NCI-H2171 treated with DMSO at 0.1 percent for 48 hours (cell line): ENCODE measurements at regions not wholly inside any gene's neighbourhood (a gene's known extent, or its start where the extent isn't known, plus 50 kb on each side); places are given as distances from the start of the nearest gene placed in this dataset.
A peak's percentile ranks its signal among the peaks of the same experiment; 100 is the strongest.
"Not testable (repeated sequence)": the region's sequence is repeated elsewhere in the genome, so short reads cannot be mapped to it uniquely, and the experiment has no call there.

Source experiments
- DNase-seq: peaks from one replicate; lab custom pipeline; 2025; lab: John Stamatoyannopoulos, UW

- no peak for DNase-seq
Measured at GRCh38 chr5:74402553-74402952, 238.0 kb downstream of the ENC1 start.

- no peak for DNase-seq
Measured at GRCh38 chr5:74401946-74402320, 238.6 kb downstream of the ENC1 start.

DNA sequence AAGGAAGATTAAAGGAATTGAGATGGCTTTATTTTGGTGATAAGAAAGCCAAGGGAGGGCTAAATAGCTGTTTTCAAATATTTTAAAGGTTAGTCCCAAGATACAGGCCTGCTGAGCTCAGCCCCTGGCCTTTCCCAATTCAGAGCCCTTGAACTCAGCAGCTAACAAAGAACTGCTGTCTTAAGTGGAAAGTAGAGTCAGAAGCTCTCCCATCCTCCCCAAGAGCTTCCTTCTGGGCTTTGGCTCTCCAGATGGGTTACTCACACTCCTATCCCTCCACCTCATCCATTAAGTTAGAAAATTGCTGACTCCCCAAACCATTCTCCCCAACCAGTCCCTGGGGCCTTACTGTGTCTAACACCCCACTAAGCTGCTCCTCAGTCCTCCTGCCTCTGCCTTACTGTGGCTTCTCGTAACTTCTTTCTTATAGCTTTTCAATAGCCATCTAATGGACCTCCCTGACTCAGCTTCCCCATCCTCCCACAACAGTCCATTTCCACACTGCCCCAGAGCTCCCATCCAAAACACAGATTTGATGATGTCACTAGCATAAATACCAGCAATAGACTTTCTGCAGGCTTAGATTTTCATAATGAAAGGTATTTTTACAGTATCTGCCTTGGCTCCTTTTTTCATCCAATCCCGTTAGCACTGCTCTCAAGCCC lies 239.1 kb downstream of the ENC1 start:
- no peak for DNase-seq

DNA sequence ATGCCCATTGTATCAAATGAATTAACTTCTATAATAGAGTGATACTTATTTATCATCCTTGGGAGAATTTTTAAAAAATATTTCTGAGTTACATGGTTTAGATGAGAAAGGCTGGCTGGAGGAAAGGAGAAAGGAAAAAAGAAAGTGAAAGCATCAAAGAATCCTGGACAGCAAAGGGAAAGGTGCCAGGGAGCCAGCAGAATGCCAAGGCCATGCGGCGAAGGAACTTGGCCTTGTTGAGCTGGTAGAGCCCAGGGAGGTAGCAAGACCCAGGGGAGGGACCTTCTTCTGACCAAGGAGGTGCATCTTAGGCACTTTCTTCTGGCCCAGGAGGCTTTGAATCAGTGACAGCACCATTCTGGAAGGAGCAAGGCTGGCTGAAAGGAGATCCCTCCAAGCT lies 240.5 kb downstream of the ENC1 start:
- no peak for DNase-seq

DNA sequence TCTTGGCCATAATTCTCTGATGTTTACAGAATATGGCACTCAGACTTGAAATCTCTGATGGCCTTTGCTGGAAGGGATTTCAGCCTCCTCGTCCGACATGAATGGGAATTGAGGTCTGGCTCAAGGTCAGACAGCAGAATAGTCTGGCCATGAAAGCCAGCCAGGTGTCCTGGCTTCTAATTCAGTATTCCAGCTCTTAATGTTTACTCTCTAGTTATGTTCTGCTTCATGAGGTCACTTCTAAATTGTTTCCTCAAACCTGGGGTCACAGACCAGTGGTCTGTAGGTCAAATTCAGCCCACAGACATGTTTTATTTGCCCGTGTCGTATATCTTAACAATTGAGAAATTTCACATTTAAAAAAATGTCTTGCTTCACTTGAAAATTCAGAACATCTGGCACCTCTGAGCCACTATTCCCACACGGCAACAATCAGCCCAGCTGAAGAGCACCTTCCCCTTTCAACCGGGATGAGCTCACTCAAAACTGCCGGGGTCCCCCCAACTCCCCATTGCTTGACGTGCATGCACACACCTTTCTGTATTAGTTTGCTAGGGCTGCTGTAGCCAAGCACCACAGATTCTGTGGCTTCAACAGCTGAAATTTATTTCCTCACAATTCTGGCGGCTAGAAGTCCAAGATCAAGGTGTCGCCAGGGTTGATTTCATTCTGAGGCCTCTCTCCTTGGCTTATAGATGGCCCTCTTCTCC lies 243.5 kb downstream of the ENC1 start:
- DNase-seq, result peak; percentile 32

DNA sequence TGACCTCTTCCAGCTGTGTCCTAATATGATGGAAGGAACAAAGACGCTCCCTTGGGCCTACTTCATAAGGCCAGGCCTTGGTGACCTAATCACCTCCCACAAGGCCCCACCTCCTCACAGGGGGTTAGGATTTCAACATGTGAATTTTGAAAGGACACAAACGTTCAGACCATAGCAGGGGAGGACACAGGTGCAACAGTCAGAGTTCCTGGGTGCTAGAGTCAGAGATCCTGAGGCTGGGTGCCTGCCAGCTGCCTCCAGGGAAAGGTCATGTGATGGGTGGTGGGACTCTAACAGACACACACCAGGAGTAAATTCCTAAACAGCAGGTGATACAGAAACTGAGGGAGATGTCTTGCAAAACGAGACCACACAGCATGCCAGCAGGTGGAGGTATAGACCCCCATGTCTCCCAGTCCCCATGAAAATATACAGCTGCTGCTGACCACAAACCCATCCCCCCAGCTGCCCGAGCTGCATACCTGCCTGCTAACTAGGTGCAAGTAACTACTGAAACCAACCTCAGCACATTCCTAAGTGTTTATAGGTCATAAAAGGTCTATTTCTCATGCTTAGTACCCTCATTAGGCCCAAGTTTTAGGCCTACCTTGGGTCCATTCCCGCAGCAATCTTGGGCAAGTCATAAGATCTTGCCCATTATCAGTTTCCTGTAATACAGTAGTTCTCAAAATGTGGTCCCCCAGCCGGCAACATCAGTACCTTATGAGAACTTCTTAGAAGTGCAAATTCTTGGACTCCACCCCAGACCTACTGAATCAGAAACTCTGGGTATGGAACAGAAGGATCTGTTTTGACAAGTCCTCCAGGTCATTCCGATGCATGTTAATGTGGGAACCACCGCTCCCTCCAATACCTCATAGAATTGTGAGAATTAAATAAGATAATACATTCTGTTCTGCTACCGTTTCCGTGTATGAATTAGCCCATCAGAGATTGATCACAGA lies 245.3 kb downstream of the ENC1 start:
- no peak for DNase-seq

DNA sequence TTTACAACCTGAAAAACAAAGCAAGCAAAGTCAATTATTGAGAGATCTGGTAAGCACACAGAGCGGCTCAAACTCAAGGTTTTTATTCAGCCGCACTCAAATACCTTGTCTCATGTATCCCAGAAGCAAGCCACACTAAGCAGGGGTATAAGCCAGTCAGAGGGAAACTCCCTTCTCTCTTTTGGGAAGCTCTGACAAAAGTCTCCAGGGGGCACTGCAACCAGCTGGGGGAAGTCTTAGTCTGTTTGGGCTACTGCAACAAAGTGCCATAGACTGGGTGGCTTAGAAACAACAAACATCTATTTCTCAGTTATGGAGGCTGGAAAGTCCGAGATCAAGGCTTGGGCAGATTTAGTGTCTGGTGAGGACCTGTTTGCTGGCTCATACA lies 246.0 kb downstream of the ENC1 start:
- DNase-seq, result no peak

- no peak for DNase-seq
Measured at GRCh38 chr5:74393943-74394342, 246.6 kb downstream of the ENC1 start.

DNA sequence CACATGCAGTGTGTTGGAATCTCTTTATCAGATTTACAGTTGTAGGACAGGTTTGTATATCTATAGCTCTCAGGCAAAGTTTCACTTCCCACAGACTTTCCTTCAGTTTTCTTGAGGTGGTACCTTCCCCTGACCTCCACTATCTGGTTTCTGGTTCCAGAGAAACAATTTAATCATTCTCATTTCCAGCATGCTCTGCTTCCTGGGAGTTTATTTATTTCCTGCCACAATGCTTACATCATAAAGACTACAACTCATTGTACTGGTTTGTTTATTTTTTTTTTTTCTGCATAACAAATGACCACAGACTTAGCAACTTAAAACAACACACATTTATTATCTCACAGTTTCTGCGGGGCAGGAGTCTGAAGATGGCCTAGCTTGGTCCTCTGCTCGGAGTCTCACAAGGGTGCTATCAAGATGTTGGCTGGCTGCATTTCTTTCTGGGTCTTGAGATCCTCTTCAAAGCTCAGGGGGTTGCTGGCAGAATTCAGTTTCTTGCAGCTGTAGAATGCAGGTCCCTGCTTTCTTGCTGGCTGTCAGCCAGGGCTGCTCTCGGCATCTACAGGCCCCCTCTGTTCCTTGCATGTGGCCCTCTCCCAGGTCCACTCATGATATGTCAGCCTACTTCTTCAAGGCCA lies 247.7 kb downstream of the ENC1 start:
- DNase-seq, result no peak

DNA sequence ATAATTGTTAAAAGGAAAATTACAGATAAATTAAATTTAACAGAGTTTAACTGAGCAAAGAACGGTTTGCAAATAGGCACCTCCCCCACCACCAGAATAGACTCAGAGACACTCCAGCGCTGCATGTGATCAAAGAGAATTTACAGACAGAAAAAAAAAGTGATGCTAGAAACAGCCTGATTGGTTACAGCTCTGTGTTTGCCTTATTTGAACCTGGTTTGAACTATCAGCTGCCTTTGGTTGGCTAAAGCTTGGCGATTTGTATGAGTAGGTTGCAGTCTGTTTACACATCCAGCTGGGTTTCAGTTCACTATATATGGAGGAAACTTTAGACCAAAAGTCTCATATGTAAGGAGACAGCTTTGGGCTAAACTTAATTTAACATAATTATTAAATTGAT lies 249.1 kb downstream of the ENC1 start:
- no peak for DNase-seq

- DNase-seq, result no peak
Measured at GRCh38 chr5:74390822-74391221, 249.7 kb downstream of the ENC1 start.

DNA sequence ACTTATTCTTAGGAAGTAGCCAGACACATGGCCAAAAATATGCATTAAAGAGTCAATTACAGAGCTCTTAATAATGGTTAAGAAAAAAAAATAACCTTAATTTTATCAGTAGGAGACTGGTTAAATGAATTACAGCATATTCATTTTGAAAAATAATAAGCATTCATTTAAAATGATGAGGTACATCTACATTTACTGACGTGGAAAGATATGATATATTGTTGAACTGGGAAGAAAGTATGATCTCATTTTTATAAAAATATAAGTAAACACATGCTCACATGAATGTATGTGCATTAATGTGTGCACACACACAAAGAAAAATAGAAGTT lies 250.3 kb downstream of the ENC1 start:
- no peak for DNase-seq

DNA sequence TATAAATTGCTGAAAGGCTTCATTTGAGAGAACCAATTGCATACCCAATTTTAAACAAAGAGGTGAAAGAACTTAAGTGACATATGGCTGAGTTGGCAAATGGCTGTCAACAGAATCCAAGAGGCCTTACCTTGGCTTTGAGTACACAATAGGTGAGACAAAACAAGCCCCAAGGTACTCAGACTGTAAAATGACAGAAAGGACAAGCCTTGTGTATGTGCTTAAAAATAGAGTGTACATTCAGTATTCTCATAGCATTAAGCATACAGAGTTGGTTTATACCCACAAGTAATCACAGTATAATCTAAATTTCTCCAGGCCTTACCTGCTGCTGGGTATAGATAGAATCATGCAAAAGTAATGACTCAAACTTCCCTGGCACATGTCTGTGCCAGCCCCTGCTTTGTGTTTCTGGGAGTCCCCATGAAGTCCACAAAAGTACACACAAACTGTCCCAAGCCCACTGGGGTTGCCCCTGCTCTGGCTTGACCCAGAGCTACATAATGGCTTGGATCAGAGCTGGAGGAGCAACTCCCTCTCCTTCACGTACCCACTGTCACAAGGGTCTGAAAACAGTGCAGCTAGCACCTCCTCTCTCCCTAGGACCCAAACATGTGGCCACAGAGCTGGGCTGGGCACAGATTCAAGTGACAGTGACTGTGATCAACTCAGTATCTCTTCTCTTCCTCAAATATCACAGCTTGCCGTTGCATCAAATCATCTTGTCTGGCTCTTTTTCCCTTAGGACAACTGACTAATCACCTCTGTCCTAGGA lies 250.8 kb downstream of the ENC1 start:
- peak; percentile 7 for DNase-seq

DNA sequence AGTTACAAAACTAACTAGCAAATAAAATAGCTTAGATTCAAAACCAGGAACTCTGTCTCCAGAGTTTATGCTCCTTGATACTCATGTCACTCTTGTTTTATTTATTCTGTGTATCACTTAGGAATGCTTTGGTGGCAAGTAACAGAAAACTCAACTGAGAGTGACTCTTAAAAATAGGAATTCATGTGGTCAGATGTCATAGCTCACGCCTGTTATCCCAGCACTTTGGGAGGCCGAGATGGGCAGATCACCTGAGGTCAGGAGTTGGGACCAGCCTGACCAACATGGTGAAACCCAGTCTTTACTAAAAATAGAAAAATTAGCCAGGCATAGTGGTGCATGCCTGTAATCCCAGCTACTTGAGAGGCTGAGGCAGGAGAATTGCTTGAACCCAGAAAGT lies 252.1 kb downstream of the ENC1 start:
- DNase-seq, result not testable (repeated sequence)

GRCh38 chr5:74386571-74387334 lies 253.8 kb downstream of the ENC1 start:
- DNase-seq, result no peak

DNA sequence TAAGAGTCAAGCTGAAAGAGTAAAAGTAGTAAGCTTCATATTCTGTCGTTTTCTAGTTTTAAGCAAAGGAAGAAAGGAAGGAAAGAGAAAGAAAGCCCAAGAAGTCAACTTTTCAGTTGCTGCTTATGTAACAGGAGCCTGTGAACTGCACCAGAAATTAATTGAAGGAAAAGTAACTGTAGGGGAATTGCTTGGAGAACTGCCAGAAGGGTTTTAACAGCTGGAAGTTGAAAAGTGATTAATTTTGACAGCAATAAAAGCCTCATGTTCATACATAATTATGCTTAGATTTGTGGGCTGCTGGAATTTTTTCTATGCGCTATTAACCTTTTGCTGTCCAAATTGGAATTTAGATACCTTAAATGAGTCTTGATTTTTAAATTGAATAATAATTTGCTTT lies 255.7 kb downstream of the ENC1 start:
- peak; percentile 86 for DNase-seq

DNA sequence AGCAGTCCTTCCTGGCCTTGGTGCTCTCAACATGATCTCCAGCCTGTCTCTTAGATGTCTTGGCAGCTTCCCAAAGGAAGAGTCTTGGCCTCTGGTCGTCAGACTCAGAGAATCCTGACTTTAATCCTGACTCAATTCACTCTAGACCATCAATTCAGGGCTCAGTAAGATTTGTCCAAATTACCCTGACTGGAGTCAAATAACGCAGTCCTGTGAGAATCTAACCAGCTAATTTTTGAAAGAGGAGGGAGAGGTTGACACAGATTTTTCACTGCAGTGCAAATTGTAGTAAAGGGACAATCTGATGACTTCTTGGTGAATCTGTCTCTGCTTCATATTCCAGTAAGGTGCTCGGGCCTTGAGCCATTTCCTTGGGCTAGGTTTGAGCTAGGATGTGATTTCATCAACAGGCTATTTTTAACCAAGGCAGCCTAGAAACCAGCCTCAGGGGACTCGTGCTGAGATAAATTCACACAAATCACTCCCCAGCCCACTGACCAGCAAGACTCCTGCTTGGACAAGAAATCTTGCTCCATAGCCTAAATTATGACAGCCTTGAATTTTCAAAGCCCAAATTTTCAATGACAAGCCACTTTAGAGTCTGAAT lies 257.4 kb downstream of the ENC1 start:
- no peak for DNase-seq

DNA sequence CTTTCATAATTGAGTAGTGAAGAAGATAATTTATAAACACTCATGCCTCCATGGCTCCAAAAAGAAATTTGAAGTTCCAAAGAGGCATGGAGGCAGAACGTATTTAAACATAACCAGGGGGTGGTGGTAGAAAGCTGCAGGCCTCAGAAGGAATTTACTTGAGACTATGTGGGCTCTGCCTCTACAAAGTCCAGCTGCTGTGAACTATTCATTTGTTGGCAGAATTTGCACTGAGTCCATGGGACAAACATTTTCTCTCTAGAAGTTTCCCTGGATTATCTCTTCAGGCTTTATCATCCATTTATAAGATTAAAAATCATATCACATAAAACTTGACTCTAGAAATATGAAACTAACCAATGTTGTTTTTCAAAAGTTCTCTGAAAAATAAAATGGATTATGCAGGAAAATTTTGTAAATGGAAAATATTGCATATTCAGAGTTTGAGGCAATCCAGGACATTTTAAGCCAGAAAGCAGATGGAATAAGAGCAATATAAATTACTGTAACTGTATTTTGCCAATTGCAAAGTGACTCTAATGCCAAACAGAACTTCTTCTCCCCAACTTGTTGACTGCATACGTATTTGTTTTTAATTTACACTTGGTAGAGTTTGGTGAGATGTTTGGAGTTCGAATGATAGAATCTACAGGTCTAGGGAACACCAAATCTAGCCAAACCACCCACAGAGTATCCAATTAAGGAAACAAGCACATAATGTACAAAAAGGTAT lies 258.2 kb downstream of the ENC1 start:
- DNase-seq, result no peak

DNA sequence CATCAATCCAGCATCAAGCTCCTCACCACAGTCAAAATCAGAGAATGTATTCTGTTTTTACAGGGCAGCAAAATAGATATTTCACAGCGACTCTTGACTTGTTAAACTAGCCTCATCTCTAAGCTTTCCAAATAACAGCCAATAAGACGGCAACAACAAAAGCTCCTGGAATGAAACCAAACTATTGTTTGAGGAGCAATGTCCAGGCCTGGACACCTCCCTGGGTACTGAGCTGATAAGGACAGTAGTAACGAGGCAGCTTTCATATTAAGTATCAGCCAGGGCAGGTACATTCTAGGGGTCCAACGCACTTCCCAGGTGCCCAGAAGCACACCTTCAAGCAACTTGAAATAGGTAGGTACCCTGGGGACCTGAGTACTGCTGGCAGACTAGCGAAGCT lies 260.3 kb downstream of the ENC1 start:
- DNase-seq, result no peak

DNA sequence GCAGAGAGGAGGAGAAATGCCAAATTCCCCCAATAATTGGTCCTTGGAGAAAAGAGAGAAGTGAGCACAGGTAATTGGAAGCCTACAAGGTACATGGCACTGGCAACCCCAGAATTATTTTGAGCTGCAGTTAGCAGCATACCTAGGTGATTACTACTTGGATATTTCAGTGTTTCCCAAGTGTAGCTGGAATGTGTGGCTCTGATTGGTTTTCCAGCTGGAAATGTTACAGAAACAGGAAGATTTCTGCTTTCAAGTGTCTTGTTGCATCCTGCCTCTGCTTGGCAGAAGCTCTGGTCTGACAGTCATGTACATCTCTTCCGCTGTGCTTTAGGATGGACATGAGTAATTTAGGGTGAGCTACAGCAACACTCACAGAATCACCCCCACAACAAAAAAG lies 262.1 kb downstream of the ENC1 start:
- no peak for DNase-seq
